ENCODE measurements at regions not wholly inside any gene's neighbourhood (a gene's known extent, or its start where the extent isn't known, plus 50 kb on each side); places are given as distances from the start of the nearest gene placed in this dataset.

DNA sequence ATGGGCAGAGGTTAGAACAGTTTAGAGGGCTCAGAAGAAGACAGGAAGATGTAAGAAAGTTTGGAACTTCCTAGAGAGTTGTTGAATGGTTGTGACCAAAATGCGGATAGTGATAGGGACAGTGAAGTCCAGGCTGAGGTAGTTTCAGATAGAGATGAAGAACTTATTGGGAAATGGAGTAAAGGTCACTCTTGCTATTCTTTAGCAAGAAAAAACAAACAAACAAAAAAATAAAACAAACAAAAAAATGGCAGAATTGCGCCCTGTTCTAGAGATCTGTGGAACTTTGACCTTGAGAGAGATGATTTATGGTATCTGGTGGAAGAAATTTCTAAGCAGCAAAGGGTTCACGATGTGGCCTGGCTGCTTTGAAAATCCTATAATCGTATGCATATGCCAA lies 185.1 kb upstream of the SFRP2 start:
- TF ChIP-seq, protein P1, sequence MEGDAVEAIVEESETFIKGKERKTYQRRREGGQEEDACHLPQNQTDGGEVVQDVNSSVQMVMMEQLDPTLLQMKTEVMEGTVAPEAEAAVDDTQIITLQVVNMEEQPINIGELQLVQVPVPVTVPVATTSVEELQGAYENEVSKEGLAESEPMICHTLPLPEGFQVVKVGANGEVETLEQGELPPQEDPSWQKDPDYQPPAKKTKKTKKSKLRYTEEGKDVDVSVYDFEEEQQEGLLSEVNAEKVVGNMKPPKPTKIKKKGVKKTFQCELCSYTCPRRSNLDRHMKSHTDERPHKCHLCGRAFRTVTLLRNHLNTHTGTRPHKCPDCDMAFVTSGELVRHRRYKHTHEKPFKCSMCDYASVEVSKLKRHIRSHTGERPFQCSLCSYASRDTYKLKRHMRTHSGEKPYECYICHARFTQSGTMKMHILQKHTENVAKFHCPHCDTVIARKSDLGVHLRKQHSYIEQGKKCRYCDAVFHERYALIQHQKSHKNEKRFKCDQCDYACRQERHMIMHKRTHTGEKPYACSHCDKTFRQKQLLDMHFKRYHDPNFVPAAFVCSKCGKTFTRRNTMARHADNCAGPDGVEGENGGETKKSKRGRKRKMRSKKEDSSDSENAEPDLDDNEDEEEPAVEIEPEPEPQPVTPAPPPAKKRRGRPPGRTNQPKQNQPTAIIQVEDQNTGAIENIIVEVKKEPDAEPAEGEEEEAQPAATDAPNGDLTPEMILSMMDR (conservative IDR thresholded peaks at IDR 0.05; ENCODE audit: low read length), result no peak
- TF ChIP-seq EZH2phosphoT487 (IDR thresholded peaks at IDR 0.05; ENCODE audit: borderline replicate concordance, low read depth, low read length), result no peak

Measured in OCI-LY7 (cell line).